ENCODE measurements at regions not wholly inside any gene's neighbourhood (a gene's known extent, or its start where the extent isn't known, plus 50 kb on each side); places are given as distances from the start of the nearest gene placed in this dataset.

DNA sequence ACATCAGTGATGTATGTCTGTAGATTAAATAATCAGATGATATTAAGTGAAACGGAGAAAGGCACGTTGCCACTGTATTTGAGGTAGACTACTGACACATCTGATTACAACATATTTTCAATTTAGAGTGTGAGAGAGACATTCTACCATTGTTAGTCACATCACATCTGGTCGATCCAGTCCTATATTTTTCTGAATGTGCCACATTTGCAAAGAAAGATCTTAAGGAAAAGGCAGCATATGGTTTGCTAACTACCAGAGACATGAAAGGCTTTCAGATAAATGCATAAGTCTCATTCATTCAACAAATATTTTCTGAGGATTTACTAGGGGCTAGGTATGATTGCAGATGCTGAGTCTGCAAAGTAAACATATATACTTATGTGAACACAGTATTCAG lies 114.3 kb upstream of the RUNX1 start:
- no peaks in the 10 kb centered on the region for H3K4me1 ChIP-seq (ENCODE audit: insufficient read depth, low read length)
- no peak overlapping the region for H2BK120ac ChIP-seq (ENCODE audit: low read depth, low read length, poor library complexity, severe bottlenecking)
- no peaks in the 10 kb centered on the region for H4K20me1 ChIP-seq (ENCODE audit: control insufficient read depth, insufficient read depth, insufficient read length)
- H3K79me2 ChIP-seq (ENCODE audit: insufficient read depth, low read length) = no peaks in the 10 kb centered on the region
- H3K79me1 ChIP-seq (ENCODE audit: insufficient read depth, low read depth, low read length, poor library complexity, severe bottlenecking) = no peaks in the 10 kb centered on the region
- no peaks in the 10 kb centered on the region for H3K9me3 ChIP-seq (ENCODE audit: control insufficient read depth, low read depth, low read length)
- H3K4ac ChIP-seq (ENCODE audit: low read depth, low read length) = no peak overlapping the region
- H3K9ac ChIP-seq (ENCODE audit: extremely low read depth, insufficient read length, low read length) = no peak overlapping the region
- H3K27me3 Mint-ChIP-seq (ENCODE audit: low read depth) = peaks cover 2% of the 10 kb centered on the region; the same call in 1 of the 2 replicates
- H3K18ac ChIP-seq (ENCODE audit: insufficient read length, low read depth, low read length) = no peak overlapping the region
- H3K4me1 Mint-ChIP-seq = peaks cover 12 to 14% of the 10 kb centered on the region in 2 experiments
- no peak overlapping the region for H4K91ac ChIP-seq (ENCODE audit: insufficient read length, low read depth, low read length)
- H3T11ph ChIP-seq (ENCODE audit: low read length) = no peak overlapping the region
- H2AK5ac ChIP-seq (ENCODE audit: insufficient read length, low read length) = no peak overlapping the region
- no peaks in the 10 kb centered on the region for H3K23me2 ChIP-seq (ENCODE audit: insufficient read length, low read depth, low read length, poor library complexity, severe bottlenecking)
- no peak overlapping the region for H2BK12ac ChIP-seq (ENCODE audit: insufficient read length, low read depth, low read length)
- TF ChIP-seq, protein P1, sequence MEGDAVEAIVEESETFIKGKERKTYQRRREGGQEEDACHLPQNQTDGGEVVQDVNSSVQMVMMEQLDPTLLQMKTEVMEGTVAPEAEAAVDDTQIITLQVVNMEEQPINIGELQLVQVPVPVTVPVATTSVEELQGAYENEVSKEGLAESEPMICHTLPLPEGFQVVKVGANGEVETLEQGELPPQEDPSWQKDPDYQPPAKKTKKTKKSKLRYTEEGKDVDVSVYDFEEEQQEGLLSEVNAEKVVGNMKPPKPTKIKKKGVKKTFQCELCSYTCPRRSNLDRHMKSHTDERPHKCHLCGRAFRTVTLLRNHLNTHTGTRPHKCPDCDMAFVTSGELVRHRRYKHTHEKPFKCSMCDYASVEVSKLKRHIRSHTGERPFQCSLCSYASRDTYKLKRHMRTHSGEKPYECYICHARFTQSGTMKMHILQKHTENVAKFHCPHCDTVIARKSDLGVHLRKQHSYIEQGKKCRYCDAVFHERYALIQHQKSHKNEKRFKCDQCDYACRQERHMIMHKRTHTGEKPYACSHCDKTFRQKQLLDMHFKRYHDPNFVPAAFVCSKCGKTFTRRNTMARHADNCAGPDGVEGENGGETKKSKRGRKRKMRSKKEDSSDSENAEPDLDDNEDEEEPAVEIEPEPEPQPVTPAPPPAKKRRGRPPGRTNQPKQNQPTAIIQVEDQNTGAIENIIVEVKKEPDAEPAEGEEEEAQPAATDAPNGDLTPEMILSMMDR (conservative IDR thresholded peaks at IDR 0.05) = no peak
- H3K4me2 ChIP-seq (ENCODE audit: insufficient read depth, insufficient read length, low read length) = no peak overlapping the region
- no peak overlapping the region for H4K8ac ChIP-seq (replicated peaks; ENCODE audit: insufficient read length, low read depth, low read length)
- no peak overlapping the region for H3K4me3 Mint-ChIP-seq
- H3K27me3 ChIP-seq (ENCODE audit: insufficient read depth, low read length) = no peaks in the 10 kb centered on the region
- peaks cover 8 to 10% of the 10 kb centered on the region in 2 experiments for H3K9me3 Mint-ChIP-seq
- H2AFZ ChIP-seq (ENCODE audit: low read length) = no peak overlapping the region
- no peak overlapping the region for H3K23ac ChIP-seq (ENCODE audit: insufficient read length, low read depth, low read length)
- peaks cover 0 to 11% (median 0%) of the 10 kb centered on the region in 3 experiments; a peak in 2 of 7 replicates for H3K36me3 Mint-ChIP-seq (ENCODE audit: insufficient read depth in 1 of 3, low read depth in 3 of 3)
- no peak overlapping the region for H4K5ac ChIP-seq (ENCODE audit: insufficient read length, low read depth, low read length)
- no peak overlapping the region for H2BK5ac ChIP-seq (ENCODE audit: insufficient read length, low read length)
- H2BK20ac ChIP-seq (ENCODE audit: low read depth, low read length, poor library complexity, severe bottlenecking) = no peak overlapping the region
- H3K56ac ChIP-seq (ENCODE audit: insufficient read length, low read depth, low read length) = no peak overlapping the region
- WGBS (ENCODE audit: extremely low coverage, insufficient read length, low lambda C conversion rate) = no CpG with 5 or more reads among the region's 3 CpGs
- no peak overlapping the region for H2BK15ac ChIP-seq (ENCODE audit: low read depth, low read length)
- no peak overlapping the region for H3K14ac ChIP-seq (ENCODE audit: insufficient read depth, low read length)
- no peak for DNase-seq
- H3K27ac ChIP-seq (ENCODE audit: insufficient read length, low read depth, low read length) = no peak overlapping the region
- H3K27ac Mint-ChIP-seq = no peak overlapping the region

Data from H9 (cell line).